Activated T-cell treated with anti-CD3 and anti-CD28 coated beads for 4 hours (primary cell): ENCODE measurements at regions not wholly inside any gene's neighbourhood (a gene's known extent, or its start where the extent isn't known, plus 50 kb on each side); places are given as distances from the start of the nearest gene placed in this dataset.

Experiments used
- DNase-seq: peaks from one replicate; pipeline ENCODE4 v3.0.0-alpha.2; 2020

- DNase-seq: no peak
Observed at GRCh38 chr1:4396551-4396950, 257.9 kb upstream of the AJAP1 start.

- no peak for DNase-seq
Observed at GRCh38 chr1:4397196-4397595, 257.2 kb upstream of the AJAP1 start.

GRCh38 chr1:4402032-4402431 lies 252.4 kb upstream of the AJAP1 start:
- DNase-seq: no peak

- DNase-seq: no peak
Observed at GRCh38 chr1:4404854-4405590, 249.4 kb upstream of the AJAP1 start.

GRCh38 chr1:4407851-4408250 lies 246.6 kb upstream of the AJAP1 start:
- DNase-seq: no peak

- no peak for DNase-seq
Observed at GRCh38 chr1:4408380-4408779, 246.0 kb upstream of the AJAP1 start.

- no peak for DNase-seq
Observed at GRCh38 chr1:4411862-4412261, 242.5 kb upstream of the AJAP1 start.

GRCh38 chr1:4415476-4415875 lies 238.9 kb upstream of the AJAP1 start:
- no peak for DNase-seq

- DNase-seq: no peak
Observed at GRCh38 chr1:4416189-4416588, 238.2 kb upstream of the AJAP1 start.

GRCh38 chr1:4418021-4418420 lies 236.4 kb upstream of the AJAP1 start:
- DNase-seq: no peak

GRCh38 chr1:4421986-4422385 lies 232.4 kb upstream of the AJAP1 start:
- no peak for DNase-seq

- no peak for DNase-seq
Observed at GRCh38 chr1:4422504-4423289, 231.7 kb upstream of the AJAP1 start.

GRCh38 chr1:4424254-4424653 lies 230.2 kb upstream of the AJAP1 start:
- DNase-seq: no peak

GRCh38 chr1:4424766-4425165 lies 229.6 kb upstream of the AJAP1 start:
- no peak for DNase-seq

- no peak for DNase-seq
Observed at GRCh38 chr1:4425892-4426291, 228.5 kb upstream of the AJAP1 start.

GRCh38 chr1:4428711-4429110 lies 225.7 kb upstream of the AJAP1 start:
- DNase-seq: no peak

- no peak for DNase-seq
Observed at GRCh38 chr1:4430406-4431365, 223.7 kb upstream of the AJAP1 start.

GRCh38 chr1:4431491-4431890 lies 222.9 kb upstream of the AJAP1 start:
- DNase-seq: no peak

- DNase-seq: no peak
Observed at GRCh38 chr1:4433075-4433474, 221.3 kb upstream of the AJAP1 start.

GRCh38 chr1:4444086-4444485 lies 210.3 kb upstream of the AJAP1 start:
- no peak for DNase-seq

GRCh38 chr1:4447778-4448420 lies 206.5 kb upstream of the AJAP1 start:
- DNase-seq: no peak

GRCh38 chr1:4449972-4450371 lies 204.4 kb upstream of the AJAP1 start:
- DNase-seq: no peak

- DNase-seq: no peak
Observed at GRCh38 chr1:4452701-4453100, 201.7 kb upstream of the AJAP1 start.
